HG02852 (cell line): ENCODE measurements at regions not wholly inside any gene's neighbourhood (a gene's known extent, or its start where the extent isn't known, plus 50 kb on each side); places are given as distances from the start of the nearest gene placed in this dataset.

Experiments used
- ATAC-seq: cut with Tn5 transposase; IDR thresholded peaks from one replicate; pipeline ENCODE4 v1.9.1; 2021; ENCODE audit warnings: mild to moderate bottlenecking, moderate library complexity; ENCODE audit not compliant: unreplicated experiment

GRCh38 chr6:54057058-54057457 is 54.2 kb upstream of the MLIP start:
- no peak for ATAC-seq

GRCh38 chr6:54058236-54058635 is 53.0 kb upstream of the MLIP start:
- no peak for ATAC-seq

- ATAC-seq, result no peak
Measured at GRCh38 chr6:54059683-54060082, 51.6 kb upstream of the MLIP start.

- ATAC-seq, result no peak
Measured at GRCh38 chr6:54060286-54060685, 51.0 kb upstream of the MLIP start.
